Fibroblast of villous mesenchyme (primary cell): ENCODE measurements at regions not wholly inside any gene's neighbourhood (a gene's known extent, or its start where the extent isn't known, plus 50 kb on each side); places are given as distances from the start of the nearest gene placed in this dataset.

Experiments used
- DNase-seq: peaks from one replicate; pipeline ENCODE4 v3.0.0-alpha.2; 2010; ENCODE audit warnings: low read depth
- H3K4me3 ChIP-seq: 2 replicates; pipeline ENCODE4 v1.5.1; 2011; ENCODE audit warnings: low read depth, mild to moderate bottlenecking, low read length
- CTCF ChIP-seq: IDR thresholded peaks from 2 replicates; pipeline ENCODE4 v1.5.1; 2012; ENCODE audit warnings: low read depth, mild to moderate bottlenecking, low read length; ENCODE audit not compliant: insufficient read depth

- peak; percentile 24 for DNase-seq
- no peak for TF ChIP-seq CTCF
- H3K4me3 ChIP-seq = no peak overlapping the region
Measured at GRCh38 chr2:237222601-237223041, 136.9 kb downstream of the COPS8 start.

GRCh38 chr2:237223201-237223861, 137.6 kb downstream of the COPS8 start:
- no peak overlapping the region for H3K4me3 ChIP-seq
- peak; percentile 93 for DNase-seq
- TF ChIP-seq CTCF = no peak

GRCh38 chr2:237227190-237227589, 141.5 kb downstream of the COPS8 start:
- no peak for TF ChIP-seq CTCF
- no peak for DNase-seq
- H3K4me3 ChIP-seq = no peak overlapping the region

GRCh38 chr2:237227592-237228280, 142.0 kb downstream of the COPS8 start:
- DNase-seq = peak; percentile 90
- TF ChIP-seq CTCF = no peak
- H3K4me3 ChIP-seq = no peak overlapping the region

GRCh38 chr2:237228281-237228625, 142.6 kb downstream of the COPS8 start:
- no peak for TF ChIP-seq CTCF
- H3K4me3 ChIP-seq = no peak overlapping the region
- no peak for DNase-seq

GRCh38 chr2:237229905-237230304, 144.2 kb downstream of the COPS8 start:
- no peak for DNase-seq
- no peak for TF ChIP-seq CTCF
- no peak overlapping the region for H3K4me3 ChIP-seq

GRCh38 chr2:237230355-237230754, 144.7 kb downstream of the COPS8 start:
- H3K4me3 ChIP-seq = no peak overlapping the region
- no peak for DNase-seq
- no peak for TF ChIP-seq CTCF
